CD14-positive monocyte (primary cell): ENCODE measurements at regions not wholly inside any gene's neighbourhood (a gene's known extent, or its start where the extent isn't known, plus 50 kb on each side); places are given as distances from the start of the nearest gene placed in this dataset.

Experiments
- DNase-seq, 3 donors: peaks; one replicate each; pipeline ENCODE4 v3.0.0-alpha.2; 2011 to 2022
- H2AFZ ChIP-seq: 2 replicates; pipeline ENCODE4 v1.6.0; 2012; ENCODE audit warnings: mild to moderate bottlenecking, low read depth, low read length, inconsistent platforms; ENCODE audit not compliant: insufficient read depth, poor library complexity, severe bottlenecking
- H3K27ac ChIP-seq, 2 donors: 1 replicate in 1 of 2; 2 replicates in 1 of 2; pipeline ENCODE4 v1.5.1; 2012 to 2013; ENCODE audit warnings: low read length in 2 of 2, control low read depth in 1 of 2, inconsistent platforms in 1 of 2, low read depth in 1 of 2, mild to moderate bottlenecking in 1 of 2
- H3K27me3 ChIP-seq, 2 donors: one replicate each; pipeline versions ENCODE4 v1.6.0 to v1.6.1; 2011 to 2013; ENCODE audit warnings: low read length in 2 of 2; ENCODE audit not compliant: control insufficient read depth in 2 of 2, insufficient read depth in 2 of 2
- H3K36me3 ChIP-seq, 2 donors: replicated peaks in 1 of 2; 1 replicate in 1 of 2; 2 replicates in 1 of 2; pipeline versions ENCODE4 v1.5.1 to v1.6.1; 2012 to 2013; ENCODE audit warnings: low read length in 2 of 2, control low read depth in 1 of 2, inconsistent platforms in 1 of 2, mild to moderate bottlenecking in 1 of 2; ENCODE audit not compliant: insufficient read depth in 2 of 2, control insufficient read depth in 1 of 2
- H3K4me1 ChIP-seq, 2 donors: 1 replicate in 1 of 2; 2 replicates in 1 of 2; pipeline versions ENCODE4 v1.5.1 to v1.6.1; 2012 to 2013; ENCODE audit warnings: low read length in 2 of 2, control low read depth in 1 of 2, inconsistent platforms in 1 of 2, mild to moderate bottlenecking in 1 of 2, moderate library complexity in 1 of 2; ENCODE audit not compliant: insufficient read depth in 2 of 2, control insufficient read depth in 1 of 2
- H3K4me2 ChIP-seq: replicated peaks from 2 replicates; pipeline ENCODE3; 2012; ENCODE audit warnings: low read length, moderate library complexity, mild to moderate bottlenecking; ENCODE audit not compliant: poor library complexity, severe bottlenecking; ENCODE audit errors: extremely low read depth
- H3K4me3 ChIP-seq, 3 experiments: fragments of 200-600 bp in 1 of 3; sonication (generic) in 1 of 3; replicated peaks in 1 of 3; 1 replicate in 2 of 3; 2 replicates in 1 of 3; pipeline ENCODE4 v1.5.1; 2011 to 2013; ENCODE audit warnings: low read length in 3 of 3, mild to moderate bottlenecking in 3 of 3, control low read depth in 2 of 3, low read depth in 2 of 3, inconsistent platforms in 1 of 3, moderate library complexity in 1 of 3
- H3K79me2 ChIP-seq: 2 replicates; pipeline ENCODE4 v1.6.0; 2012; ENCODE audit warnings: mild to moderate bottlenecking, control low read depth, inconsistent platforms, low read length, moderate library complexity; ENCODE audit not compliant: insufficient read depth
- H3K9ac ChIP-seq: 2 replicates; pipeline ENCODE4 v1.6.0; 2017; ENCODE audit warnings: low read length, mild to moderate bottlenecking; ENCODE audit not compliant: insufficient read depth, poor library complexity, severe bottlenecking
- H3K9me3 ChIP-seq, 2 donors: replicated peaks in 1 of 2; 1 replicate in 1 of 2; 2 replicates in 1 of 2; pipeline versions ENCODE4 v1.5.1 to v1.6.1; 2012 to 2013; ENCODE audit warnings: low read length in 2 of 2, control low read depth in 1 of 2; ENCODE audit not compliant: control insufficient read depth in 1 of 2, insufficient read depth in 1 of 2
- H4K20me1 ChIP-seq: 2 replicates; pipeline ENCODE4 v1.6.0; 2012; ENCODE audit warnings: mild to moderate bottlenecking, low read length, control low read depth, moderate library complexity; ENCODE audit not compliant: insufficient read depth
- H3K27ac Mint-ChIP-seq, 7 donors: one replicate each; pipeline ENCODE4 v1.8.0; 2020; ENCODE audit warnings: mild to moderate bottlenecking in 7 of 7, mixed read lengths in 7 of 7, moderate library complexity in 6 of 7, inconsistent platforms in 2 of 7
- H3K27me3 Mint-ChIP-seq, 3 donors: one replicate each; pipeline ENCODE4 v1.8.0; 2021 to 2022; ENCODE audit warnings: low read depth in 3 of 3, mild to moderate bottlenecking in 3 of 3, mixed read lengths in 3 of 3, moderate library complexity in 3 of 3, inconsistent platforms in 1 of 3
- H3K36me3 Mint-ChIP-seq, 2 donors: one replicate each; pipeline ENCODE4 v1.8.0; 2020; ENCODE audit warnings: mixed read lengths in 2 of 2, inconsistent platforms in 1 of 2, mild to moderate bottlenecking in 1 of 2
- H3K4me1 Mint-ChIP-seq: one replicate; pipeline ENCODE4 v1.8.0; 2020; ENCODE audit warnings: mild to moderate bottlenecking, mixed read lengths
- H3K4me3 Mint-ChIP-seq, 2 donors: one replicate each; pipeline ENCODE4 v1.8.0; 2020; ENCODE audit warnings: mild to moderate bottlenecking in 2 of 2, mixed read lengths in 2 of 2, moderate library complexity in 1 of 2
- H3K9me3 Mint-ChIP-seq, 7 donors: one replicate each; pipeline ENCODE4 v1.8.0; 2020 to 2022; ENCODE audit warnings: mixed read lengths in 7 of 7, mild to moderate bottlenecking in 6 of 7, moderate library complexity in 6 of 7, inconsistent platforms in 2 of 7
- WGBS: methylation state at CpG from one replicate; pipeline ENCODE4 v1.1.5; 2013; ENCODE audit warnings: missing lambda C conversion rate; ENCODE audit not compliant: insufficient coverage; 5-methylcytosine and 5-hydroxymethylcytosine counted together
- intact Hi-C, 2 donors: fragments of 100-400 bp; cut with micrococcal nuclease; formaldehyde crosslinking; loops; one replicate each; pipeline versions ENCODE4 v1.15.0 to v1.15.1; 2023
- TF ChIP-seq, protein P1 (sequence below): fragments of 200-600 bp; IDR thresholded peaks from one replicate; pipeline ENCODE4 v1.8.0; 2022; ENCODE audit warnings: antibody characterized with exemption, mild to moderate bottlenecking

DNA sequence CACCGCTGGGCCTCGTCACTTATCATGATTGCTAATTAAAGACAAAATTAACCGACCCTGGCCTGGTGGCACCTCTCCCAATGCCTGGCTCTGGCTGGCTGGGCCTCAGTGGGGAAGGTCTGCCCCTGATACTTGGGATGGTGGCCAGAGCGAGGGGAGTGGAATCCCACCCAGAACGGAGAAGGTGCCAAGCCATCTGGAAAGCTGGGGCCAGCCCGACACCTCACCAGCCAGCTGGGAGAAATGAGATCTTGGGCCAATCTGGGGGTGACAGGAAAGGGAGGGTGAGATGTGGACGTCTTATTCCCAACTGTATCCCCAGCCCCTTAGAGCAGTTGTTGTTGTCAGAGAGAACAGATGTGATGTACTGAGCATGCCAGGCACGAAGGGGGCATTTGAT, 215.0 kb upstream of the PWP1 start:
- Histone ChIP-seq H3K4me3 (no peak overlapping the region), H3K27ac (no peak overlapping the region), H3K27me3 (no peaks in the 10 kb centered on the region), H3K36me3 (no peaks in the 10 kb centered on the region), H2AFZ (no peak overlapping the region), H3K4me2 (no peak overlapping the region), H3K79me2 (no peaks in the 10 kb centered on the region), H3K4me1 (no peaks in the 10 kb centered on the region), H3K9ac (no peak overlapping the region), H3K9me3 (no peaks in the 10 kb centered on the region), H4K20me1 (no peaks in the 10 kb centered on the region)
- WGBS: 93% methylated on average over 3 of the region's 8 CpGs
- Mint-ChIP-seq H3K4me3 (no peak overlapping the region), H3K27me3 (peaks cover 0 to 3% (median 0%) of the 10 kb centered on the region in 3 donors), H3K36me3 (no peaks in the 10 kb centered on the region), H3K27ac (no peak overlapping the region), H3K9me3 (no peaks in the 10 kb centered on the region), H3K4me1 (no peaks in the 10 kb centered on the region)
- intact Hi-C loops: no loop called here
- TF ChIP-seq, protein P1, sequence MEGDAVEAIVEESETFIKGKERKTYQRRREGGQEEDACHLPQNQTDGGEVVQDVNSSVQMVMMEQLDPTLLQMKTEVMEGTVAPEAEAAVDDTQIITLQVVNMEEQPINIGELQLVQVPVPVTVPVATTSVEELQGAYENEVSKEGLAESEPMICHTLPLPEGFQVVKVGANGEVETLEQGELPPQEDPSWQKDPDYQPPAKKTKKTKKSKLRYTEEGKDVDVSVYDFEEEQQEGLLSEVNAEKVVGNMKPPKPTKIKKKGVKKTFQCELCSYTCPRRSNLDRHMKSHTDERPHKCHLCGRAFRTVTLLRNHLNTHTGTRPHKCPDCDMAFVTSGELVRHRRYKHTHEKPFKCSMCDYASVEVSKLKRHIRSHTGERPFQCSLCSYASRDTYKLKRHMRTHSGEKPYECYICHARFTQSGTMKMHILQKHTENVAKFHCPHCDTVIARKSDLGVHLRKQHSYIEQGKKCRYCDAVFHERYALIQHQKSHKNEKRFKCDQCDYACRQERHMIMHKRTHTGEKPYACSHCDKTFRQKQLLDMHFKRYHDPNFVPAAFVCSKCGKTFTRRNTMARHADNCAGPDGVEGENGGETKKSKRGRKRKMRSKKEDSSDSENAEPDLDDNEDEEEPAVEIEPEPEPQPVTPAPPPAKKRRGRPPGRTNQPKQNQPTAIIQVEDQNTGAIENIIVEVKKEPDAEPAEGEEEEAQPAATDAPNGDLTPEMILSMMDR: no peak
- no peak for DNase-seq

DNA sequence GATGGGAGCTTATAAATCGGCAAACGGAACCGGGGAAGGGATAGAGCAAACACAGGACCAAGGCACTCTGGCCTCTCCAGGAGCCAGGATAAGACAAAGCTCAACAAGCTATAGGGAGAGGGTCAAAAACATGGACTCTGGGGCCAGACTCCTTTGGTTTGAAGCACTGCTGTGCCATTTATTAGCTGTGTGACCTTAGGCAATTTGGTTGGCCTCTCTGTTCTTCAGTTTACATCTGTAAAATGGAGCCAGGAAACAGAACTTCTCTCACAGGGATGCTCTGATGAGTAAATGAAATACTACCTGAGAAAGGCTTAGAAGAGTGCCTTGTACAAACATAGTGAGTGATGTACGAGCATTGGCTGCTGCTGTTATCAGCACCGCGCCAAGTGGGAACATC, 213.3 kb upstream of the PWP1 start:
- peaks cover 0 to 3% (median 0%) of the 10 kb centered on the region in 3 donors for H3K27me3 Mint-ChIP-seq
- H3K4me1 Mint-ChIP-seq: no peaks in the 10 kb centered on the region
- H3K4me3 Mint-ChIP-seq: no peak overlapping the region
- Histone ChIP-seq H3K27ac (no peak overlapping the region), H4K20me1 (no peaks in the 10 kb centered on the region), H3K36me3 (no peaks in the 10 kb centered on the region), H3K27me3 (no peaks in the 10 kb centered on the region), H3K9me3 (no peaks in the 10 kb centered on the region), H3K9ac (no peak overlapping the region), H3K4me1 (no peaks in the 10 kb centered on the region), H3K4me2 (no peak overlapping the region), H3K79me2 (no peaks in the 10 kb centered on the region), H3K4me3 (no peak overlapping the region), H2AFZ (no peak overlapping the region)
- H3K27ac Mint-ChIP-seq: peak overlapping the region in 1 of 7 donors; percentile 10
- intact Hi-C loops: no loop called here
- 95% methylated on average over 6 of the region's 6 CpGs for WGBS
- H3K9me3 Mint-ChIP-seq: no peaks in the 10 kb centered on the region
- TF ChIP-seq, protein P1: no peak
- H3K36me3 Mint-ChIP-seq: no peaks in the 10 kb centered on the region
- no peak for DNase-seq
